Ammon's horn (tissue), 1 donor: ENCODE measurements at regions not wholly inside any gene's neighbourhood (a gene's known extent, or its start where the extent isn't known, plus 50 kb on each side); places are given as distances from the start of the nearest gene placed in this dataset.
"Not testable (repeated sequence)": the region's sequence is repeated elsewhere in the genome, so short reads cannot be mapped to it uniquely, and the experiment has no call there.

Experiments
- DNase-seq: peaks from one replicate; pipeline ENCODE4 v3.0.0-alpha.2; 2016; ENCODE audit warnings: low spot score

DNA sequence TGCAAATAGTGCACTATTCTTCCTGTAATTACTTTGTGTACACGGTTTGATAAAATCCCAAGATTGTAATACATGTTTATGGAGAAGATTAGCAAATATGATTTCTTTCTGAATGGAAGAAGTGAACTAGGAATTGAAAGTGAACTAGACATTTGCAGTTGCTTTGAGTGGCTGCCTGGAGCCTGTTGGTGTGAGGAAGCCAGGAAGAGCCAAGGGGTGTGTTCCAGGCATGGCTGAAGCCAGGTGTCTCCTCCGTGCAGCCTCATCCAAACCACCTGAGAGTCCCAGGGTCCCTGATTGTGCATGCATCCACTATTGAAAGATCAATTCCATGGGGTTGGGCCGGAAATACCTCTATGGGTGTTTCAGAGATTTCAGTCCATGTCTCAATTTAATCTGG lies 253.1 kb upstream of the SHH start:
- no peak for DNase-seq

DNA sequence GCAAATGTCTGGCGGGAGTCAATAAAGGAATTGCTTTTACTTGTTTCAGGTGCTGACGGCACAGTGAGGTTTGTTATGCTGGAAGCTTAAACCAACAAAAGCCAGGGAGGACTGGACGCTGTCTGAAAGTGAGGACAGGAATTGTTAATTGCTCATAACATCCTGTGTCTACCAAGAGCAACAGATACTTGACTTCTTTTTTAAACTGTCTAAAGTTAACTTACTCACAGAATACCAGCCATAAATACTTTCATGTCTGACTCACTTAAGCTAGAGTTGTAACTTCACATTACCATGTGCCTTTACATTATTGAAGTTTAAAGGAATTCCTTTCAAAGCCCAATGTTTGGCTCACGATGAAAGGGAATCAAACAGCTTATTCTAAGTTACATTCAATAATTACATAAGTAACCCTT lies 252.7 kb upstream of the SHH start:
- no peak for DNase-seq

DNA sequence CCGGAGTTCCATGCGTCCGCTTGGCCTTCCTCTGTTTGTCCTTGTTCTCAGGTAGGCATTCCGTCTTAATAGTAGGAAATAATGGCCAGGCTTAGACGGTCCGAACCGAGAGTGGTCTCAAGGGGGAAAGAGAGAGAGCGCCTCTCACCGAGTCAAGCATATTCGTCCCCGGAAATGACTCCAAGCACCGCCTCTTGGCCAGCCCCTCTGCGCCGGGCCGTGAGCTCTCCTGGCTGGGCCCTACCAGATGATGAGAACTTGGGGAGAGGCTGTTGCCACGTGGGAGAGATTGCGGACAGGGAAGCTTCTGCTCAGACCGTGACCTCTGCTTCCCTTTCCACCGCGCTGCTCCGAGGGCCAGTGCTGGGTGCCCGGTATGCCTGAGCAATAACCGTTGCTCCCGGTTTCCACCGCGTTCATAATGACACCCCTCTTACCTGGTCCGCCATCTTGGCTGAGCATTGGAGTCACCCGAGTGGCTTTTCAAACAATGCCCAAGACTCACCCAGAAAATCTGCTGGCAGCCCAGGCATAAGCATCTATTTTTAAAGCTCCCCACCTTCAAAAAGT lies 251.1 kb upstream of the SHH start:
- no peak for DNase-seq

DNA sequence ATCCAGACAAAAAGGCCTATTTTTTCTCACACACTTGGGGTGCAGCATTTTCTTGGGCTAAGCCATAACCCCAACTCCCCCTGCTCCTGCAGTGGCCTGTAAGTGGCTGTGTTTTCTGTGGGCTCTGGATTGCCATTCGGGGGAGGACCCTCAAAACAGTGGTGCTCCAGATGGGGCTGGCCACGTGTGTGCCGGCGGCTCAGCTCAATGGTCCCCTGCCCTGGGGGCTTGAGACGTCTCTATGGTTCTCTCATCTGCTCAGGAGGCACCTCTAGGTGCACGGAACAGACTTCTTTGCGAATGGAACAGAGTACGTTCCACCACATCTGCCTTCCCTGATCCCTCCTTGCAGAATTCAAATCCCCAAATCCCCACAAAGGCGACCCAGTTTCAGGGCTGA lies 250.0 kb upstream of the SHH start:
- DNase-seq = no peak

DNA sequence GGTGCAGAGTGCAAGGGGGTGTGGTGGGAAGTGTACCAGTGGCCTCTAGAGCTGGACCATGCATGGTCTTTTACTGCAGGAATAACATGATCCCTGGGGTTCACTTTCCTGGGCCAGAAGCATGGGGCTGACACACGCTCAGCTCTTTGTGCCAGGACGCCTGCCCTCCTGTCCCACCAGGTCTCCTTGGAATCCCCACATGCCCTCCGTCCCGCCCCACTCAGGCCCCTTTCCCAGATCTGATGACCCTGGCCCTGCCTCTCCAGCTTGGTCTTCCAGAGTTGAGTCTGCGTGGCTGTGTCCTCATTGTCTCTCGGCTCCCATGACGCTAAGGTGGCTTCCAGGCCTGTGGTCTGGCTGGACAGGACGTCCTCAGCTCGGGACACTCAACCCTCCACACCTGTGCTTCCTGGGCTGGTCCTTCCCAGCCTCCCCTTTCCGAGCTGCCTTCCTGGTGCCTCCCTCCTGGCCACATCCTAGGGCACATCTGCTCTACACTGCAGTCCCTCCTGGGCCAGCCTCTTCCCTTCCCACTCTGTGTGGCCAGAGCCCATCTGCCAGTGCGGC lies 249.5 kb upstream of the SHH start:
- DNase-seq = no peak

DNA sequence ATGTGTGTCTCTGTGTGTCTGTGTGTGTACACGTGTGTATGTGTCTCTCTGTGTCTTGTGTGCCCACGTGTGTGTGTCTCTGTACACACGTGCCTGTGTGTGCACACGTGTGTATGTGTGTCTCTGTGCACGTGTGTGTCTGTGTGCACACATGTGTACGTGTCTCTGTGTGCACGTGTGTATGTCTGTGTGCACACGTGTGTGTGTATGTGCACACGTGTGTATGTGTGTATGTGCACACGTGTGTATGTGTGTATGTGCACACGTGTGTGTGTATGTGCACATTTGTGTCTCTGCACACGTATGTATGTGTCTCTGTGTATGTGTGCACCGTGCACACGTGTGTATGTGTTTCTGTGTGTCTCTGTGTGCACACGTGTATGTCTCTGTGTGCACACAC lies 248.7 kb upstream of the SHH start:
- DNase-seq = no peak

DNA sequence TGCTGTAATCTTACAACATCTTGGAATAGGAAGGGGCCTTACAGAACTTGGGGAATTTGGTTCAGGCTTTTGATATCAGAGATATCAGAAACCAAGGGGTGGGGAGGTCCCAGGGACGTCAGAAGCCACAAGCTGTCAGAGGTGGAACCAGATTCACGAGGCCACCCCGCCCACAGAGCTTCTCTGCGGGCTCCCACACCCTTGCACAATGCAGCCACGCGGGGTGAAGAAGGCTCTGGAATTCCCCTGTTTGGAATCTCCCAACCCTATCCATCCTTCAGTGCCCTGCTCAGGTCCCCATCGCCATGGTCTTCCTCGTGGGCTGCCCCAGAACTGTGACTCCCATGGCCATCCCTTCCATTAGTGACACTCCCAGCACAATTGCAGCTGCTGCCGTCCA lies 247.1 kb upstream of the SHH start:
- no peak for DNase-seq

DNA sequence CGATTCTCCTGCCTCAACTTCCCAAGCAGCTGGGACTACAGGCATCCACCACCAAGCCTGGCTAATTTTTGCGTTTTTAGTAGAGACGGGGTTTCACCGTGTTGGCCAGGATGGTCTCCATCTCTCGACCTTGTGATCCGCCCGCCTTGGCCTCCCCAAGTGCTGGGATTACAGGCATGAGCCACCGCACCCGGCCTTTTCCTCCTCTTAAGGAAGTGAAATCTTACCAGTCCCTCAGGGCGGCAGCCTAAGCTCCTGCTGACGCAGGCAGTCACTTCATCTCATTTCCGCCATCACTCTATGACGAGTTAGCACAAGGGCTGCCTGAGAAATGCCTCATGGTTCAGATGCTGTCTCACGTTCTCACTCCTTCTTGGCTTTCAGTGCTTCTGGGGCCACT lies 246.0 kb upstream of the SHH start:
- no peak for DNase-seq

DNA sequence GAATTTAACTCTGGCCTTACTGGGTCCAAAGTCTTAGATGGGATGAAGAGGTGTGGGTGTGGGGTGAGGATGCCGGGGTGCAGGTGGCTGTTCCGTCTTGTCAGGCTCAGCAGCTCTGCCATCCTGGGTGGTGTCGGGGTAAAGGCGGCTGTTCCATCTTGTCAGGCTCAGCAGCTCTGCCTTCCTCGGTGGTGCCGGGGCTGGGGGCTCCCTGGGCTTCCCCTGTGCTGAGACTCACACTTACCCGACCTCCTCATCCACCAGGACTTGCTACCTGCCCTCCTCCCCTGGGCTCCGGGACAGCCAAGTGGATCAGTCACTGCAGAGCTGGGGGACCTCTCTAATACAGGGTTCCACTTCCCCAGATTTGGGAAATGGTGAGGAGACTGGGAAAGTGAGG lies 244.3 kb upstream of the SHH start:
- DNase-seq = no peak

DNA sequence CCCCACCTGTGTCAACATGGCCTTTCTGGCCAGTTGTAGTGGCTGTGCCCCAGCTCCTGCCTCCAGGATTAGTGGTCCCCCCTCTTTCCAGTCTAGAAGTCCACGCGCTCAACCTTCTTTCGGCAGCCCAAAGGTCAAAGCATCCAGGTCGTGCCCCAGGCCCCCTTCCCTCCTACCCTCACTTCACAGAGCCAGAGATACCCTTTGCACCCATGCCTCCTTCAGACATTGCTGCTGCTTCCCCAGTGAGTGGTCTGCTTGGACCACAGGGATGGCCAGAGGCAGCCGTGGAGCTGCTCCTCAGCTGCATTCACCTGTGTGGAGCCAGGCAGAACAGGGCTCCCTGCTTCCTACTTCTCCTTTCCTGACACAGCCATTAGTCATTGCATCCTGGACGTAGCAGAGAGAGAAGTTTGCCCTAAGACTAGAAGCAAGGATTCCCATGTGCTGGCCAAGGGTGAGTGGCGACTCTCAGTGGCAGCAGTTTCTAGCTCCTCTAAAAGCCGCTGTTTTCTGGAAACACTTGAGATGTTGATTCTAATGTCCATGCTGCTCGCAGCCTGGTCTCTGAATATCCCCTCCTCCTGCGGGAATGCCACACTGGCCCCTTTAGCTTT lies 243.1 kb upstream of the SHH start:
- DNase-seq = no peak

DNA sequence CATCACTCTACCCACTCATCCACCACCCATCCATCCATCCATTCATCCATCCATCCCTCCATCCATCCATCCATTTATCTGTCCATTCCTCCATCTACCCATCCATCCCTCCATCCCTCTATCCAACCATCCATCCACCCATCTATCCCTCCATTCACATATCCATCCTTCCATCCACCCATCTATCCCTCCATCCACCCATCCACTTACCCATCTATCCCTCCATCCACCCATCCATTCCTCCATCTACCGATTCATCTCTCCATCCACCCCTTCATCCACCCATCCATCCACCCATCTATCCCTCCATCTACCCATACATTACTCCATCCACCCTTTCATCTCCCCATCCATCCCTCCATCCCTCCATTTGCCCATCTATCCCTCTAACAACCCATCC lies 239.6 kb upstream of the SHH start:
- no peak for DNase-seq

DNA sequence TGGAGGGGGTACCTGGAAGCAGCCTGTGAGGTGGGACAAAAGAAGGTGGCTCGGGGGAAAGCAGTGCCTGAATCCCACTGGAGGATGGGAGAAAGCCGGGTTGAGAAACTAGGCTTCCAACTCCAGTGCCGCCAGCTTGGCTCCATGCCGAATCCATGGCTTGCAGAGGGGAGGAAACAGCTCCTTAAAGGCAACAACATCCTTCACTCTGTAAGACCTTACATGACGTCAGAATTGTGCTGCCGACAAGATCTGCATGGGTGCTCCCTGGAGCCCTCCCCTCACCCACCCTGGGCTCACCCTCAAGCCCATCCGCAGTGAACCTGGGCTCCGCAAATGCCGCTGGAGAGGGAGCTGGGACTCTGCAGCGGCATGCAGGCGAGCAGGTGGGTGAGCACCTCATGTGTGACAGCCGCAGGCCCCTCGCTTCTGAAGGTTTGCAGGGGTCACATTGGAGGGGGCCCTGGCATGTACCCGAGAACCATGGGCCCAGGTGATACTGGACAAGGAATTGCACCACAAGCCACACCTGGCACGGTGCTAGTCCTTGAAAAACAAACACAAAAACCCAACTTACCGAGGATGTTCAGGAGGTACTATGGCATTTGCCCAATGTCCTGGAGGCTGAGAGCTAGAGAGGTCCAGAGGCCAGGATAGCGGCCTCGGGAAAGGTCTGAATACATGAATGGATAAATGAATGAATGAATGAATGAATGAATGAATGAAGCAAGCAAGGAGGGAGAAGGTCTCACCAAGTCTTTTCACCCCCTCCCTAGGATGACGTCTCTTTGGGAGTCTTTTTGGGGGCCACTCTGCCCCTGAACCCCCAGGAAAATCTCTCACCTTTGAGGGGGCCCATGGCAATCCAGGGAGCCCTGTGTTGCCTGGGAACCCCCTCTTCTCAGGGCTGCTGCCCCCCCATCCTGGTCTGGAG lies 238.6 kb upstream of the SHH start:
- DNase-seq = no peak

DNA sequence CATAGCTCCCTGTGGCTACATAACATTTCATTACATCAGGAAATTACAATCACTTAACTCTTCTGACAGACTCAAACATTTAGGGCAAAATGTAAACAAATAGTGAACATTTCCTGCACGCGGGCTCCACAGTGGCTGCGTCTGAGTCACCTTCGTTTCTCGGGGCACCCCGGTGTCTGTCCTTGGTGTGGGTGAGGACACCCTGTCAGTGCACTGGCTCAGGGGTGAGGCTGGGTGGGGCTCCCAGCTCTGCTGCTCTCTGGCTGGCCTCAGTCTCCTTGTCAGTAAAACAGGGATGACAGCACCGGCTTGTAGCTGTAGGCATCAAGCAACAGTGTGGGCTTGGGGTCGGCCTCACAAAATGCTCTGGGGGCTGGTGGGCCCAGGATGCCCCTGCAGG lies 237.1 kb upstream of the SHH start:
- no peak for DNase-seq

DNA sequence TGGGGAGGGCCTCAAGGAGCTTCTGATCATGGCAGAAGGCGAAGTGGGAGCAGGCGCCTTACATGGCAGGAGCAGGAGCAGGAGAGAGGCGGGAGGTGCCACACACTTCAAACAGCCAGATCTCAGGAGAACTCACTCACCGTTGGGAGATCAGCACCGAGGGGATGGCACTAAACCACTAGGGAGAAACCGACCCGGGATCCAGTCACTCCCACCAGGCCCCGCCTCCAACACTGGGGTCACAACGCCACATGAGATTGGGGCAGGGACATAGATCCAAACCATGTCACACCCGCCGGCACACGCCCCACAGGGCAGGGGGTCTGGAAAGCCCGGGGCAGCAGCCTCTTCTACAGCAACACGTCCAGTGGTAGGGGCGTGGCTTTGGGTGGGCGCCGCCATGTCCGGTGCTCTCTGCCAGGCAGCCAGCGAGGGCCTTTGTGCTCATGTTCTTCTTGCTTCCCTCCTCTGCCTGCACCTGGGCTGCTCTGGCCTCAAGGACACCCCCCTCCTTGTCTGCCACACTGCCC lies 233.8 kb upstream of the SHH start:
- no peak for DNase-seq

DNA sequence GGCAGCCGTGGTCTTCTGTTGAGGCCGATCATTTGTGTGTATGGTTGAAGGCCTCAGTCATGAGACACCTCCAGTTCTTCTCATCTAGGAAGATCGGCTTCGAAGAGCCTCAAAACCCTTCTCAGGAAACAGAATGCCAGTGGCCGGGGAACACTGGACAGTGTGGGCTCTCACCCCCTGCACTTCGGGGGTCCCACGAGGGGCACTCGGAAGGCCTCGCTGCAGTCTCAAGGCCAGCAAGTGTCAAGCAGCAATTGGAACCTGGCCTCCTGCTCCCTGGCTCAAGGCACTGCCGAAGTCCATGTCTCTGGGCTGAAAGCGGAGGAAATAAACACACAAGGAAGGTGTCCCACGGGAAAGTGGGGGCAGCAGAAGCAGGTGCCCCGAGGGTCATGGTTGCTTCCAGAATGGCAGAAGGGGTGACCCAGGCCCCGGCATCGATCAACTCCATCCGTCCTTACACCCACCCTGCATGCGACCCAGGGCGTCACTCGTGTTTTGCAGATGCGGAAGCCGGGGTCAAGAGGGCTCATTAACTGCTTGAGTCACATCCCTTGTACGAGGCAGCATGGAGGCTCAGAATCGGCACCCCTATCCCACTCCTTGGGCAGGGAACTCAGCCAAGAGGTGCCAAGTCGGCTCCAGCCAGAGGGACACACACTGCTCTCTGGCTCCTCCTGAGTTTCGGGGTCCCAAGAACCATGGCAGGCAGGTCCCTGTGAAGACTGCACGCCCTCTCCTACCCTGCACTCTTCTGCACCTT lies 231.3 kb upstream of the SHH start:
- no peak for DNase-seq

DNA sequence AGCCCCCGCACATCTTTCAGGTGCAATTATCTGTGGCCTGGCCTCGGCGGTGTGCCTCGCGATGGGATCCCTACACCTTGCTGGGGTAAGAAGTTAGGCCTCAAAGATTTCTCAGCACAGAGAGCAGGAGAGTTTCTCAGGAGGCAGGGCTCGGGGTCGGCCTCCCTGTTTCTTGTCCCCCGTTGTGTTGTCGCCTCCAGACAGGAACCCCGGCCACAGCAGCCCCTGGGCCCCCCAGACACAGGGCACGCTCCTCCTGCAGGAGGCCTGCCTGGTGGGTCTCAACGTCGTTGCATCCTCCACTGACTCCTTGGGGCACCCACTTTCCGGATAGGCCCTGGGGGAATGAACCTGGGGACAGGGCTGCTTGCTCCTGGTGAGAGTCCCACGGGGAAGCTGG lies 229.1 kb upstream of the SHH start:
- no peak for DNase-seq

DNA sequence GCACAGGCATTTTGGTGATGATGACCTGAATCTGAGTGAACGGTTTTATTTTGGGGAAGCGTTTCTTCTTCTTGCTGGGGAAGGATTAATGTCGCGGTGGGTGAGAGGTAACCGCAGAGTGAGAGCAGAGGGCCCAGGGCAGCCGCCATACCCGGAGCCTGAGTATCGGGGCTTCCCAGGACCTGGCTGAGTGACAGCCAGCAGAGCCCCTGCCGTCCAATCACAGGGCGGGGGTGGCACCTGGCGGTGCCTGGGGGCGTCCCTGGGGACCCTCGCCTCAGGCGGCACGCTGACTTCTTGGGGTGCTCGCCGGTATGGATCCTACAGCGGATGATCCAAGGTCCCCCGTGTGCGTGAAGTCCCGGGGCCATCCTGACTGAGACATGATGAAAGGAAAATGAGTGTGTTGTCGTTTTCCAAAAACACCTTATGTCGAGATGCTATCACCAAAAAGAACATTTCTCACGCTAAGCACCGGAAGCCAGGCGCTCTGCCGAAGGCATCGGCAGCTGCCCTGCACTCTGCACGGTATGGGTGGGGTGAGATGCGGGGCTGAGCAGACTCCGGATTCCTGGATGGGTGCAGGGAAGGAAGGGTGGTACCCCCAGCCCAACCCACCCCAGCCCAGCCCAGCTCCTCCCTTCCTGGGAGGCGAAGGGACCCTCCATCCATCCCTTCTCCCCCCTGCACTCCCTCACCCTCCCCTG lies 227.9 kb upstream of the SHH start:
- no peak for DNase-seq

DNA sequence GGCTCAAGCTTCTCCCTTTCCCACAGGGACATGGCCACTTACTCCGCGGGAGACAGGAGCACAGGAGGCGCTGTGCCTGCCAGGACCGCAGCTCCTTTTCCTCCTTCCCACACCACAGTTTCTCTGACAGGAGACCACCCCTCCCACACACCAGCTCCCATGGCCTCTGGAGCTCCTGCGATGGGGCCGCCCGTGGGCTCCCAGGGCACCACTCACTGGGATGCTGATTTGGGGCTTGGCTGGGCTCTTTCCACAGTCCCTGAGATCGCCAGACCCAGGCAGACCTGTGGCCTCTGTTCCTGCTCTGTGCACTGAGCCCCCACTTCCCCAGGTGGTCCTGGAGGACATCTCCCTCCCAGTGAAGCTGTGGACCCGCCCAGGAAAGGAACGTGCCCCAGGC lies 226.9 kb upstream of the SHH start:
- no peak for DNase-seq

DNA sequence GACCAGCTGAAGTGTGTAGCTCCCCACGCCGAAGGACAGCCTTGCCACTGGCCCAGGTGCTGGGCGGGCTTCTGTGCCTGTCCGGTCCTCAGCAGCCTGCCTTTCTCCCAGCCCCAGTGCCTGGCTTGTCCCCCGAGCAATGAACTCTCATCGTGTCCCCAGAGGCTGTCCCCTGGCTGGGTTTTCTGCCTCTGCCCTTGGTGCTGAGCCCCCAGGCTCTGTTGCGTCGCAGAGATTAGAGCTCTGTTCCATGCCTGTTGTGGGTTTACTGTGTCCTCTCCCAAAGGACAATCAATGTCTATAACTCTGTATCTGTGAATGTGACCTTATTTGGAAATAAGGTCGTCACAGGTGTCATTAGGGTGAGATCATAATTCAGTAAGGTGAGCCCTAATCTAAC lies 226.1 kb upstream of the SHH start:
- no peak for DNase-seq

DNA sequence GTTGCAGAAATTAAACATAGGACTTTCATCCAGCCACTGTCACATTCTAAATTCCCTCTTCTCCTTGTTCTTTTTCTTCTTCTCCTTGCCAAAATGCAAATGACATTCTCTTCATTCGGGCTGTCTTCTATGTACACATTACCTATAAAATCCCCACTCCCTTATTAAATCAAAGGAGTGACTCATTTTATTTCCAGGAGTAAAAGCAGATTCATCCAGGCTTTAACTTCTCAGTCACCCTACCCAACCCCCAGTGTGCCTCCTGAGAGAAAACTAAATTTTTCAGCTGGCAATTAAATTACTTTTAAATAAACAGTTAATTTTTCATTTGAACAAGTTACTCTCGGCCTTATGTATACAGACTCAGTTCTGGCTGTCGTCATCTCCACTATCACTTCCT lies 223.9 kb upstream of the SHH start:
- no peak for DNase-seq

DNA sequence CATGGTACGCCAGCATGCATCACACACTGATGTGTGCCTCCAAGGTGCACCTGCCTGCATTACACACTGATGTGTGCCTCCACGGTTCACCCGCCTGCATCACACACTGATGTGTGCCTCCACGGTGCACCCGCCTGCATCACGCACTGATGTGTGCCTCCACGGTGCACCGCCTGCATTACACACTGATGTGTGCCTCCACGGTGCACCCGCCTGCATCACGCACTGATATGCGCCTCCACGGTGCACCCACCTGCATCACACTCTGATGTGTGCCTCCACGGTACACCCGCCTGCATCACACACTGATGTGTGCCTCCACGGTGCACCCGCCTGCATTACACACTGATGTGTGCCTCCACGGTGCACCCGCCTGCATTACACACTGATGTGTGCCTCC lies 223.1 kb upstream of the SHH start:
- DNase-seq = not testable (repeated sequence)
